NCI-H1694 (cell line): ENCODE measurements at regions not wholly inside any gene's neighbourhood (a gene's known extent, or its start where the extent isn't known, plus 50 kb on each side); places are given as distances from the start of the nearest gene placed in this dataset.

Experiments used
- DNase-seq: peaks from one replicate; lab custom pipeline; 2025; lab: John Stamatoyannopoulos, UW

GRCh38 chr10:31754803-31755624, 173.6 kb downstream of the ARHGAP12 start:
- no peak for DNase-seq

- DNase-seq = no peak
Measured at GRCh38 chr10:31753681-31754080, 174.9 kb downstream of the ARHGAP12 start.

- DNase-seq = no peak
Measured at GRCh38 chr10:31752170-31752569, 176.5 kb downstream of the ARHGAP12 start.

GRCh38 chr10:31751738-31752080, 176.9 kb downstream of the ARHGAP12 start:
- DNase-seq = no peak

- no peak for DNase-seq
Measured at GRCh38 chr10:31751051-31751737, 177.4 kb downstream of the ARHGAP12 start.

GRCh38 chr10:31749981-31750840, 178.4 kb downstream of the ARHGAP12 start:
- peak; percentile 80 for DNase-seq

- no peak for DNase-seq
Measured at GRCh38 chr10:31749301-31749700, 179.3 kb downstream of the ARHGAP12 start.

- no peak for DNase-seq
Measured at GRCh38 chr10:31745612-31746376, 182.8 kb downstream of the ARHGAP12 start.

- no peak for DNase-seq
Measured at GRCh38 chr10:31744025-31744424, 184.6 kb downstream of the ARHGAP12 start.

GRCh38 chr10:31742255-31742654, 186.4 kb downstream of the ARHGAP12 start:
- no peak for DNase-seq

GRCh38 chr10:31741473-31741872, 187.2 kb downstream of the ARHGAP12 start:
- DNase-seq = no peak

- DNase-seq = no peak
Measured at GRCh38 chr10:31739711-31740110, 188.9 kb downstream of the ARHGAP12 start.

- no peak for DNase-seq
Measured at GRCh38 chr10:31739146-31739545, 189.5 kb downstream of the ARHGAP12 start.

GRCh38 chr10:31731711-31732110, 196.9 kb downstream of the ARHGAP12 start:
- no peak for DNase-seq

- no peak for DNase-seq
Measured at GRCh38 chr10:31730776-31731175, 197.9 kb downstream of the ARHGAP12 start.

- no peak for DNase-seq
Measured at GRCh38 chr10:31728698-31729224, 199.9 kb downstream of the ARHGAP12 start.

GRCh38 chr10:31725436-31725835, 203.2 kb downstream of the ARHGAP12 start:
- DNase-seq = no peak

- no peak for DNase-seq
Measured at GRCh38 chr10:31724296-31724695, 204.3 kb downstream of the ARHGAP12 start.

GRCh38 chr10:31723106-31723750, 205.4 kb downstream of the ARHGAP12 start:
- DNase-seq = no peak

- no peak for DNase-seq
Measured at GRCh38 chr10:31721096-31721495, 207.5 kb downstream of the ARHGAP12 start.

GRCh38 chr10:31720546-31720945, 208.1 kb downstream of the ARHGAP12 start:
- no peak for DNase-seq
